ENCODE measurements at regions not wholly inside any gene's neighbourhood (a gene's known extent, or its start where the extent isn't known, plus 50 kb on each side); places are given as distances from the start of the nearest gene placed in this dataset.

- H3K27me3 Mint-ChIP-seq (ENCODE audit: low read depth), result no peaks in the 10 kb centered on the region
- no peak overlapping the region for H3K27ac Mint-ChIP-seq (ENCODE audit: unreplicated experiment)
- H3K9me3 Mint-ChIP-seq (ENCODE audit: low read depth), result peaks cover 3% of the 10 kb centered on the region
- H3K36me3 Mint-ChIP-seq (ENCODE audit: low read depth), result peaks cover 2% of the 10 kb centered on the region
- DNase-seq (ENCODE audit: low spot score), result no peak
- H3K4me3 Mint-ChIP-seq (ENCODE audit: unreplicated experiment), result no peak overlapping the region
- TF ChIP-seq, protein P1, sequence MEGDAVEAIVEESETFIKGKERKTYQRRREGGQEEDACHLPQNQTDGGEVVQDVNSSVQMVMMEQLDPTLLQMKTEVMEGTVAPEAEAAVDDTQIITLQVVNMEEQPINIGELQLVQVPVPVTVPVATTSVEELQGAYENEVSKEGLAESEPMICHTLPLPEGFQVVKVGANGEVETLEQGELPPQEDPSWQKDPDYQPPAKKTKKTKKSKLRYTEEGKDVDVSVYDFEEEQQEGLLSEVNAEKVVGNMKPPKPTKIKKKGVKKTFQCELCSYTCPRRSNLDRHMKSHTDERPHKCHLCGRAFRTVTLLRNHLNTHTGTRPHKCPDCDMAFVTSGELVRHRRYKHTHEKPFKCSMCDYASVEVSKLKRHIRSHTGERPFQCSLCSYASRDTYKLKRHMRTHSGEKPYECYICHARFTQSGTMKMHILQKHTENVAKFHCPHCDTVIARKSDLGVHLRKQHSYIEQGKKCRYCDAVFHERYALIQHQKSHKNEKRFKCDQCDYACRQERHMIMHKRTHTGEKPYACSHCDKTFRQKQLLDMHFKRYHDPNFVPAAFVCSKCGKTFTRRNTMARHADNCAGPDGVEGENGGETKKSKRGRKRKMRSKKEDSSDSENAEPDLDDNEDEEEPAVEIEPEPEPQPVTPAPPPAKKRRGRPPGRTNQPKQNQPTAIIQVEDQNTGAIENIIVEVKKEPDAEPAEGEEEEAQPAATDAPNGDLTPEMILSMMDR (IDR thresholded peaks at IDR 0.05), result no peak
- peaks cover 4% of the 10 kb centered on the region for H3K4me1 Mint-ChIP-seq (ENCODE audit: low read depth)
These were observed 197.1 kb upstream of the CXCL12 start for GRCh38 chr10:44581996-44582395.

- Mint-ChIP-seq H3K4me3 (ENCODE audit: unreplicated experiment) (no peak overlapping the region), H3K27me3 (ENCODE audit: low read depth) (no peaks in the 10 kb centered on the region), H3K27ac (ENCODE audit: unreplicated experiment) (no peak overlapping the region), H3K9me3 (ENCODE audit: low read depth) (no peaks in the 10 kb centered on the region), H3K4me1 (ENCODE audit: low read depth) (peaks cover 7% of the 10 kb centered on the region), H3K36me3 (ENCODE audit: low read depth) (no peaks in the 10 kb centered on the region)
- no peak for DNase-seq (ENCODE audit: low spot score)
- TF ChIP-seq, protein P1 (IDR thresholded peaks at IDR 0.05), result no peak
These were observed 202.8 kb upstream of the CXCL12 start for GRCh38 chr10:44587488-44588318.

GRCh38 chr10:44589181-44589943 is 204.5 kb upstream of the CXCL12 start:
- Mint-ChIP-seq H3K36me3 (ENCODE audit: low read depth) (no peaks in the 10 kb centered on the region), H3K9me3 (ENCODE audit: low read depth) (no peaks in the 10 kb centered on the region), H3K27ac (ENCODE audit: unreplicated experiment) (no peak overlapping the region), H3K27me3 (ENCODE audit: low read depth) (peaks cover 2% of the 10 kb centered on the region), H3K4me1 (ENCODE audit: low read depth) (peaks cover 7% of the 10 kb centered on the region), H3K4me3 (ENCODE audit: unreplicated experiment) (no peak overlapping the region)
- TF ChIP-seq, protein P1 (IDR thresholded peaks at IDR 0.05), result no peak
- DNase-seq (ENCODE audit: low spot score), result no peak

- H3K4me3 Mint-ChIP-seq (ENCODE audit: unreplicated experiment), result no peak overlapping the region
- no peak overlapping the region for H3K27ac Mint-ChIP-seq (ENCODE audit: unreplicated experiment)
- TF ChIP-seq, protein P1 (IDR thresholded peaks at IDR 0.05), result no peak
- H3K9me3 Mint-ChIP-seq (ENCODE audit: low read depth), result no peaks in the 10 kb centered on the region
- peaks cover 2% of the 10 kb centered on the region for H3K27me3 Mint-ChIP-seq (ENCODE audit: low read depth)
- no peak for DNase-seq (ENCODE audit: low spot score)
- peaks cover 7% of the 10 kb centered on the region for H3K4me1 Mint-ChIP-seq (ENCODE audit: low read depth)
- H3K36me3 Mint-ChIP-seq (ENCODE audit: low read depth), result no peaks in the 10 kb centered on the region
These were observed 205.1 kb upstream of the CXCL12 start for GRCh38 chr10:44589944-44590449.

DNA sequence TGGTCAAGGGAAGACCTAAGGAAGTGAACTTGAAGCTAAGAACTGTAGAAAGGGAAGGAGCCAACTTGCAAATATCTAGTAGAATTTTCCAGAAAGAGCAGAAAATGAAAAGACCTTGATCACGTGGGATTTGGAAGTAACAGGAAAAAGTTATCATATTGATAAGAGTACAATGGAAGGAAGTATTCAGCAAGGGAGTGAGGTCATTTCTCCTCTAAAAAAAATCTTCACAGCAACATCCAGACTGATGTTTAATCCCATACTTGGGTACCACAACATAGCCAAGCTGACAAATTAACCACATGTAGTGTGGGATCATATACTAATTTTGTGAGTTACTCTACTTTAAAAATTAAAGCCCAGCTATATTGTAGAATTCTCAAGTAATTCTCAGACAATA is 207.0 kb upstream of the CXCL12 start:
- H3K4me3 Mint-ChIP-seq (ENCODE audit: unreplicated experiment), result no peak overlapping the region
- no peak overlapping the region for H3K27ac Mint-ChIP-seq (ENCODE audit: unreplicated experiment)
- TF ChIP-seq, protein P1 (IDR thresholded peaks at IDR 0.05), result no peak
- H3K36me3 Mint-ChIP-seq (ENCODE audit: low read depth), result peaks cover 2% of the 10 kb centered on the region
- H3K27me3 Mint-ChIP-seq (ENCODE audit: low read depth), result peaks cover 2% of the 10 kb centered on the region
- no peak for DNase-seq (ENCODE audit: low spot score)
- H3K4me1 Mint-ChIP-seq (ENCODE audit: low read depth), result peaks cover 7% of the 10 kb centered on the region
- peaks cover 10% of the 10 kb centered on the region for H3K9me3 Mint-ChIP-seq (ENCODE audit: low read depth)

Data from chondrocyte (in vitro differentiated cells).